Erythroblast (primary cell): ENCODE measurements at regions not wholly inside any gene's neighbourhood (a gene's known extent, or its start where the extent isn't known, plus 50 kb on each side); places are given as distances from the start of the nearest gene placed in this dataset.

Experiments used
- DNase-seq, 2 experiments: peaks; one replicate each; lab custom pipeline; 2025; lab: John Stamatoyannopoulos, UW
- GATA1 ChIP-seq: IDR thresholded peaks from 2 replicates; pipeline ENCODE4 v1.6.1; 2011; ENCODE audit warnings: low read depth, mild to moderate bottlenecking, control low read depth, low read length, moderate library complexity
- POLR2A ChIP-seq: IDR thresholded peaks from 2 replicates; pipeline ENCODE4 v1.6.1; 2011; ENCODE audit warnings: mild to moderate bottlenecking, low read length

GRCh38 chr3:168497183-168497582 is 401.5 kb upstream of the GOLIM4 start:
- DNase-seq = no peak
- no peak for TF ChIP-seq GATA1
- TF ChIP-seq POLR2A = no peak

- no peak for DNase-seq
- TF ChIP-seq POLR2A = no peak
- TF ChIP-seq GATA1 = no peak
Measured at GRCh38 chr3:168495932-168496331, 400.2 kb upstream of the GOLIM4 start.

- DNase-seq = no peak
- TF ChIP-seq GATA1 (no peak), POLR2A (no peak)
Measured at GRCh38 chr3:168495270-168495669, 399.5 kb upstream of the GOLIM4 start.

GRCh38 chr3:168493412-168494205 is 397.9 kb upstream of the GOLIM4 start:
- TF ChIP-seq POLR2A (no peak), GATA1 (no peak)
- no peak for DNase-seq

- no peak for DNase-seq
- TF ChIP-seq POLR2A (no peak), GATA1 (no peak)
Measured at GRCh38 chr3:168490981-168491380, 395.3 kb upstream of the GOLIM4 start.

GRCh38 chr3:168489301-168489700 is 393.6 kb upstream of the GOLIM4 start:
- no peak for DNase-seq
- TF ChIP-seq GATA1 (no peak), POLR2A (no peak)

- no peak for DNase-seq
- TF ChIP-seq GATA1 (no peak), POLR2A (no peak)
Measured at GRCh38 chr3:168485936-168486335, 390.2 kb upstream of the GOLIM4 start.

- TF ChIP-seq POLR2A (no peak), GATA1 (peak; percentile 20)
Measured at GRCh38 chr3:168476360-168476980, 380.7 kb upstream of the GOLIM4 start.

GRCh38 chr3:168475704-168476103 is 380.0 kb upstream of the GOLIM4 start:
- peak; percentile 60 for TF ChIP-seq GATA1
- TF ChIP-seq POLR2A = no peak
- DNase-seq = peak; percentile 82 to 91

More at GRCh38 chr3:168476360-168476980, 380.7 kb upstream of the GOLIM4 start:
- DNase-seq = peak; percentile 88 to 95

GRCh38 chr3:168473334-168473890 is 377.7 kb upstream of the GOLIM4 start:
- no peak for DNase-seq
- TF ChIP-seq GATA1 (no peak), POLR2A (no peak)

GRCh38 chr3:168472783-168473182 is 377.1 kb upstream of the GOLIM4 start:
- DNase-seq = no peak
- TF ChIP-seq POLR2A = no peak
- TF ChIP-seq GATA1 = no peak

GRCh38 chr3:168470380-168470779 is 374.7 kb upstream of the GOLIM4 start:
- DNase-seq = peak; percentile 44 to 71
- TF ChIP-seq GATA1 = no peak
- TF ChIP-seq POLR2A = no peak

- DNase-seq = no peak
- TF ChIP-seq GATA1 = no peak
- no peak for TF ChIP-seq POLR2A
Measured at GRCh38 chr3:168469436-168469835, 373.7 kb upstream of the GOLIM4 start.

GRCh38 chr3:168467115-168467714 is 371.5 kb upstream of the GOLIM4 start:
- peak; percentile 33 to 50 for DNase-seq

GRCh38 chr3:168461793-168462192 is 366.1 kb upstream of the GOLIM4 start:
- no peak for DNase-seq
- TF ChIP-seq GATA1 = no peak

More at GRCh38 chr3:168467115-168467714, 371.5 kb upstream of the GOLIM4 start:
- TF ChIP-seq GATA1 = no peak
- TF ChIP-seq POLR2A = no peak
